NB4 (cell line): ENCODE measurements at regions not wholly inside any gene's neighbourhood (a gene's known extent, or its start where the extent isn't known, plus 50 kb on each side); places are given as distances from the start of the nearest gene placed in this dataset.

ENCODE experiments used
- TF ChIP-seq, protein P1 (sequence below): IDR thresholded peaks from 2 replicates; pipeline ENCODE4 v1.6.1; 2011; ENCODE audit warnings: low read depth, low read length
- TF ChIP-seq, protein P2 (sequence below): IDR thresholded peaks from one replicate; pipeline ENCODE4 v1.5.1; 2012; ENCODE audit warnings: low read depth, low read length

DNA sequence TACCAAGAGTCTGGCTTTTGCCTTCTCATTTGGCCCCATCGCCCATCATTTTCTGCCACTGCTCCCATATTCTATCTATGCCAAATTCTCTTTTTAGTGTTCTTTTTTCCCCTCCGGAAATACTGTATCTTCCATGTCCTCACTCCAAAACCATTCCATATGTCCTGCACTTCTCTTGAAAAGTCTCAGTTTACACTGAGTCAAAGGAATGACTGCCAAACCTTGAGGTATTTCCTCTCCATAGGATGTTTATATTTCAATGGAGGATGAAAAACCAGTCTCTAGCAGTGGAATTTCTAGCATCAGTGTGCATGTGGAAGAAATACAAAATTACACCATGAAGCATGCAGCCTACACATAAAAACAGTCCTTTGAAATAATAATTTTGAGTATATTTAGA is 121.4 kb upstream of the PHYHIPL start:
- TF ChIP-seq, protein P1, sequence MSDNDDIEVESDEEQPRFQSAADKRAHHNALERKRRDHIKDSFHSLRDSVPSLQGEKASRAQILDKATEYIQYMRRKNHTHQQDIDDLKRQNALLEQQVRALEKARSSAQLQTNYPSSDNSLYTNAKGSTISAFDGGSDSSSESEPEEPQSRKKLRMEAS, result no peak
- TF ChIP-seq, protein P2, sequence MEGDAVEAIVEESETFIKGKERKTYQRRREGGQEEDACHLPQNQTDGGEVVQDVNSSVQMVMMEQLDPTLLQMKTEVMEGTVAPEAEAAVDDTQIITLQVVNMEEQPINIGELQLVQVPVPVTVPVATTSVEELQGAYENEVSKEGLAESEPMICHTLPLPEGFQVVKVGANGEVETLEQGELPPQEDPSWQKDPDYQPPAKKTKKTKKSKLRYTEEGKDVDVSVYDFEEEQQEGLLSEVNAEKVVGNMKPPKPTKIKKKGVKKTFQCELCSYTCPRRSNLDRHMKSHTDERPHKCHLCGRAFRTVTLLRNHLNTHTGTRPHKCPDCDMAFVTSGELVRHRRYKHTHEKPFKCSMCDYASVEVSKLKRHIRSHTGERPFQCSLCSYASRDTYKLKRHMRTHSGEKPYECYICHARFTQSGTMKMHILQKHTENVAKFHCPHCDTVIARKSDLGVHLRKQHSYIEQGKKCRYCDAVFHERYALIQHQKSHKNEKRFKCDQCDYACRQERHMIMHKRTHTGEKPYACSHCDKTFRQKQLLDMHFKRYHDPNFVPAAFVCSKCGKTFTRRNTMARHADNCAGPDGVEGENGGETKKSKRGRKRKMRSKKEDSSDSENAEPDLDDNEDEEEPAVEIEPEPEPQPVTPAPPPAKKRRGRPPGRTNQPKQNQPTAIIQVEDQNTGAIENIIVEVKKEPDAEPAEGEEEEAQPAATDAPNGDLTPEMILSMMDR, result no peak
